GM12878 (cell line): ENCODE measurements at regions not wholly inside any gene's neighbourhood (a gene's known extent, or its start where the extent isn't known, plus 50 kb on each side); places are given as distances from the start of the nearest gene placed in this dataset.

Experiments used
- ATAC-seq: fragments of 200-7000 bp; cut with Tn5 transposase; 3 replicates; pipeline ENCODE4 v1.9.1; 2020; ENCODE audit warnings: mild to moderate bottlenecking, moderate library complexity
- BruUV-seq: library from RNA; stranded (reverse); fragments of 400-500 nt; replicated peaks from 2 replicates; lab custom pipeline; 2021; lab: Mats Ljungman, UMichigan
- CTCF ChIA-PET: fragments of 300-600 bp; sonication (Branson Sonifier 250); formaldehyde crosslinking; extraction: SDS; loops from one replicate; lab custom pipeline; 2021; ENCODE audit warnings: inconsistent platforms; lab: Yijun Ruan, JAX
- POLR2A ChIA-PET: fragments of 350-600 bp; formaldehyde crosslinking; extraction: SDS; loops from one replicate; lab custom pipeline; 2021; ENCODE audit warnings: inconsistent platforms; lab: Charles Lee
- RAD21 ChIA-PET: fragments of 300-600 bp; sonication (Branson Sonifier 250); formaldehyde crosslinking; loops from one replicate; lab custom pipeline; 2023; ENCODE audit warnings: antibody characterized with exemption; ENCODE audit not compliant: unreplicated experiment; lab: Charles Lee
- SMC1A ChIA-PET: fragments of 300-600 bp; sonication (Branson Sonifier 250); formaldehyde crosslinking; loops from one replicate; lab custom pipeline; 2023; ENCODE audit not compliant: unreplicated experiment, uncharacterized antibody; lab: Charles Lee
- DNase-seq: peaks from one replicate; pipeline ENCODE4 v3.0.0-alpha.2; 2011; ENCODE audit warnings: low read depth, low spot score
- FAIRE-seq: peaks from 3 replicates; lab custom pipeline; 2011; peaks lifted over from hg19 to GRCh38; lab: Jason Lieb, UNC
- H2AFZ ChIP-seq: 2 replicates; pipeline ENCODE4 v1.6.0; 2011; ENCODE audit warnings: low read depth, low read length, control low read depth; ENCODE audit not compliant: control insufficient read depth
- H3K27ac ChIP-seq: 2 replicates; pipeline ENCODE4 v1.5.1; 2011; ENCODE audit warnings: control low read depth; ENCODE audit not compliant: control insufficient read depth, insufficient read depth
- H3K27me3 ChIP-seq, 2 experiments: replicated peaks in 1 of 2; 2 replicates each; pipeline versions ENCODE4 v1.6.0 to v1.6.1; 2011; ENCODE audit warnings: low read length in 1 of 2; ENCODE audit not compliant: control insufficient read depth in 2 of 2, insufficient read depth in 2 of 2
- H3K36me3 ChIP-seq, 2 experiments: 2 replicates each; pipeline ENCODE4 v1.5.1; 2011; ENCODE audit warnings: low read length in 1 of 2; ENCODE audit not compliant: control insufficient read depth in 2 of 2, insufficient read depth in 2 of 2
- H3K4me1 ChIP-seq: 2 replicates; pipeline ENCODE4 v1.6.1; 2011; ENCODE audit warnings: mild to moderate bottlenecking, low read length, moderate library complexity, mixed read lengths; ENCODE audit not compliant: control insufficient read depth, insufficient read depth
- H3K4me2 ChIP-seq: 2 replicates; pipeline ENCODE4 v1.6.0; 2011; ENCODE audit warnings: control low read depth; ENCODE audit not compliant: control insufficient read depth, insufficient read depth
- H3K4me3 ChIP-seq: fragments of 200-600 bp; sonication (generic); 2 replicates; pipeline ENCODE4 v1.5.1; 2016
- H3K79me2 ChIP-seq: 2 replicates; pipeline ENCODE4 v1.6.0; 2011; ENCODE audit warnings: low read length; ENCODE audit not compliant: control insufficient read depth, insufficient read depth
- H3K9ac ChIP-seq: 2 replicates; pipeline ENCODE4 v1.8.0; 2011; ENCODE audit warnings: low read length, control low read depth, mixed read lengths; ENCODE audit not compliant: control insufficient read depth, insufficient read depth
- H3K9me3 ChIP-seq: replicated peaks from 3 replicates; pipeline ENCODE4 v1.5.1; 2011; ENCODE audit warnings: mild to moderate bottlenecking, low read length; ENCODE audit not compliant: control insufficient read depth, insufficient read depth
- H4K20me1 ChIP-seq: 2 replicates; pipeline ENCODE4 v1.6.0; 2011; ENCODE audit not compliant: control insufficient read depth, insufficient read depth
- ATF7 ChIP-seq: fragments of 450-650 bp; IDR thresholded peaks from 2 replicates; pipeline ENCODE4 v1.6.1; 2016; ENCODE audit warnings: low read depth, mild to moderate bottlenecking
- BRCA1 ChIP-seq: IDR thresholded peaks from 2 replicates; pipeline ENCODE4 v1.6.1; 2011; ENCODE audit warnings: low read depth, low read length, improper control_type of control experiment
- CBFB ChIP-seq: IDR thresholded peaks from 2 replicates; pipeline ENCODE4 v1.6.1; 2016; ENCODE audit warnings: antibody characterized with exemption, low read depth
- CBX3 ChIP-seq: fragments of 200-600 bp; sonication (generic); IDR thresholded peaks from 2 replicates; pipeline ENCODE4 v1.6.1; 2016; ENCODE audit warnings: low read depth, borderline replicate concordance
- CTCF ChIP-seq, 3 experiments: IDR thresholded peaks in 2 of 3; conservative IDR thresholded peaks in 1 of 3; 2 replicates each; pipeline ENCODE4 v1.5.1; 2011; ENCODE audit warnings: low read depth in 3 of 3, low read length in 3 of 3, mild to moderate bottlenecking in 3 of 3, control low read depth in 2 of 3, moderate library complexity in 2 of 3, inconsistent platforms in 1 of 3, mixed read lengths in 1 of 3; ENCODE audit not compliant: control insufficient read depth in 2 of 3, insufficient read depth in 1 of 3; ENCODE audit errors: extremely low read depth in 1 of 3
- FOS ChIP-seq: IDR thresholded peaks from 3 replicates; pipeline ENCODE4 v1.6.1; 2011; ENCODE audit warnings: borderline replicate concordance; ENCODE audit not compliant: insufficient read length; ENCODE audit errors: extremely low read depth
- JUNB ChIP-seq: IDR thresholded peaks from 2 replicates; pipeline ENCODE4 v1.6.1; 2016; ENCODE audit warnings: antibody characterized with exemption, mild to moderate bottlenecking
- MYB ChIP-seq: fragments of 150-350 bp; IDR thresholded peaks from 2 replicates; pipeline ENCODE4 v1.6.1; 2014; ENCODE audit warnings: mild to moderate bottlenecking, low read depth, low read length, borderline replicate concordance
- NFYA ChIP-seq: IDR thresholded peaks from 2 replicates; pipeline ENCODE4 v1.6.1; 2011; ENCODE audit warnings: low read depth, mild to moderate bottlenecking, low read length, improper control_type of control experiment, borderline replicate concordance
- PBX3 ChIP-seq: IDR thresholded peaks from 2 replicates; pipeline ENCODE4 v1.6.1; 2011; ENCODE audit warnings: mild to moderate bottlenecking, low read depth, low read length, moderate library complexity; ENCODE audit not compliant: insufficient replicate concordance
- POU2F2 ChIP-seq: IDR thresholded peaks from 3 replicates; pipeline ENCODE4 v1.6.1; 2011; ENCODE audit warnings: low read depth, mild to moderate bottlenecking, low read length, borderline replicate concordance
- RAD21 ChIP-seq: IDR thresholded peaks from 2 replicates; pipeline ENCODE4 v1.6.1; 2011; ENCODE audit warnings: mild to moderate bottlenecking, low read depth, low read length, moderate library complexity; ENCODE audit not compliant: insufficient read depth
- RB1 ChIP-seq: fragments of 450-650 bp; formaldehyde crosslinking; IDR thresholded peaks from 2 replicates; pipeline ENCODE4 v1.6.1; 2017; ENCODE audit warnings: mild to moderate bottlenecking, borderline replicate concordance
- SMARCA5 ChIP-seq: fragments of 450-650 bp; IDR thresholded peaks from 2 replicates; pipeline ENCODE4 v1.6.1; 2017; ENCODE audit warnings: mild to moderate bottlenecking
- TAF1 ChIP-seq: IDR thresholded peaks from 2 replicates; pipeline ENCODE4 v1.6.1; 2011; ENCODE audit warnings: mild to moderate bottlenecking, low read depth, low read length, borderline replicate concordance
- TCF3 ChIP-seq: IDR thresholded peaks from 2 replicates; pipeline ENCODE4 v1.6.1; 2012; ENCODE audit warnings: low read depth, mild to moderate bottlenecking, low read length, borderline replicate concordance; ENCODE audit not compliant: insufficient read depth
- YBX1 ChIP-seq: fragments of 450-650 bp; IDR thresholded peaks from 2 replicates; pipeline ENCODE4 v1.6.1; 2016; ENCODE audit warnings: antibody characterized with exemption
- WGBS: methylation state at CpG from one replicate; pipeline ENCODE4 v1.1.6; 2016; ENCODE audit warnings: low lambda C conversion rate; ENCODE audit not compliant: insufficient replicate concordance, insufficient coverage; ENCODE audit errors: missing lambda C conversion rate; 5-methylcytosine and 5-hydroxymethylcytosine counted together
- in situ Hi-C: fragments of 300-500 bp; cut with MboI; formaldehyde crosslinking; loops from 9 replicates; pipeline ENCODE4 v1.14.3; 2018; ENCODE audit warnings: mixed read lengths
- intact Hi-C: fragments of 100-400 bp; cut with micrococcal nuclease; formaldehyde crosslinking; loops from one replicate; pipeline ENCODE4 v1.14.2; 2022; ENCODE audit not compliant: unreplicated experiment

GRCh38 chr3:194937144-194937543 lies 251.5 kb downstream of the FAM43A start:
- no peak overlapping the region for H2AFZ ChIP-seq
- no peak for FAIRE-seq
- BruUV-seq = no TSS peak
- H4K20me1 ChIP-seq = no peaks in the 10 kb centered on the region
- H3K4me2 ChIP-seq = no peak overlapping the region
- no peak overlapping the region for H3K9ac ChIP-seq
- POLR2A ChIA-PET = no interaction called here
- no peaks in the 10 kb centered on the region for H3K27me3 ChIP-seq
- no peak for TF ChIP-seq YBX1
- no peak for TF ChIP-seq CBFB
- TF ChIP-seq ATF7 = no peak
- no peak for TF ChIP-seq NFYA
- TF ChIP-seq PBX3 = no peak
- TF ChIP-seq JUNB = no peak
- no peak for TF ChIP-seq POU2F2
- TF ChIP-seq RAD21 = no peak
- in situ Hi-C loops (no loop called here), intact Hi-C loops (no loop called here)
- WGBS = 72% methylated on average over 5 of the region's 5 CpGs
- no peaks in the 10 kb centered on the region; the same call in 2 of the 3 replicates for H3K9me3 ChIP-seq
- SMC1A ChIA-PET = no interaction called here
- H3K4me3 ChIP-seq = no peak overlapping the region
- H3K79me2 ChIP-seq = no peaks in the 10 kb centered on the region
- RAD21 ChIA-PET = no interaction called here
- H3K36me3 ChIP-seq = no peaks in the 10 kb centered on the region
- no peak for ATAC-seq
- H3K4me1 ChIP-seq = no peaks in the 10 kb centered on the region
- no peak for DNase-seq
- no peak overlapping the region for H3K27ac ChIP-seq
- CTCF ChIA-PET = no interaction called here

GRCh38 chr3:194937882-194938321 lies 252.2 kb downstream of the FAM43A start:
- no TSS peak for BruUV-seq
- Histone ChIP-seq H3K4me2 (no peak overlapping the region), H3K36me3 (no peaks in the 10 kb centered on the region), H3K9ac (no peak overlapping the region), H3K9me3 (no peaks in the 10 kb centered on the region; the same call in 2 of the 3 replicates), H3K4me3 (no peak overlapping the region), H3K27ac (no peak overlapping the region), H2AFZ (no peak overlapping the region), H3K4me1 (no peaks in the 10 kb centered on the region), H3K79me2 (no peaks in the 10 kb centered on the region), H3K27me3 (no peaks in the 10 kb centered on the region), H4K20me1 (no peaks in the 10 kb centered on the region)
- intact Hi-C loops (no loop called here), in situ Hi-C loops (no loop called here)
- ChIA-PET CTCF (no interaction called here), SMC1A (no interaction called here), POLR2A (no interaction called here), RAD21 (no interaction called here)
- DNase-seq = no peak
- WGBS = 55% methylated on average over 7 of the region's 7 CpGs
- no peak for ATAC-seq
- no peak for FAIRE-seq
- TF ChIP-seq RB1 (no peak), TAF1 (no peak), CBX3 (no peak), BRCA1 (no peak), SMARCA5 (no peak), TCF3 (no peak), FOS (no peak), MYB (no peak), CTCF (IDR thresholded peaks at IDR 0.05 in 2 of 3, conservative IDR thresholded peaks at IDR 0.05 in 1 of 3; ENCODE audit: control insufficient read depth in 2 of 3, extremely low read depth in 1 of 3, insufficient read depth in 1 of 3, low read depth in 3 of 3, low read length in 3 of 3) (no peak)
